ENCODE measurements at regions not wholly inside any gene's neighbourhood (a gene's known extent, or its start where the extent isn't known, plus 50 kb on each side); places are given as distances from the start of the nearest gene placed in this dataset.

DNA sequence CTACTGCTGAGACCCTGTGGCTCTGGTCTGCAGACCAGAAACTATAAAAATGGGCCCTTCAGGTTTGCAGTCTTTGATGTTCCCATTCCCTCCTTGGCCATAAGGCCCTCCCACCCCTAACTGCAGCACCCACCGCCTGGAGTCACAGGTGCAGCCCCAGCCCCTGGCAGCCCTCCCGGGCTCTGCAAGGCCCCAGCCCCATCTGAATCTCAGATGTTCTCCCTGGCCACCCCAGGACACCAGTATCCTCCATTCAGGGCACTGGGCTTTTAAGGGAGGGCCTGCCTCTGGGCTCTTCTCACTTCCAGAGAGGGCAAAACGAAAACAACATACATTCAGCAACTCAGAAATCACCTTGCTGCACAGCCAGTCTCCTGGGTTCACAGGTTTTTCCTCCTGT, 107.7 kb upstream of the RET start:
- H3K4me3 Mint-ChIP-seq, result no peak overlapping the region
- no peaks in the 10 kb centered on the region for H3K9me3 Mint-ChIP-seq
- H3K27me3 Mint-ChIP-seq, result peaks cover 5% of the 10 kb centered on the region
- H3K4me1 Mint-ChIP-seq, result peaks cover 0 to under 1% (median 0%) of the 10 kb centered on the region in 3 donors
- no peaks in the 10 kb centered on the region for H3K36me3 Mint-ChIP-seq
- H3K27ac Mint-ChIP-seq, result no peak overlapping the region

DNA sequence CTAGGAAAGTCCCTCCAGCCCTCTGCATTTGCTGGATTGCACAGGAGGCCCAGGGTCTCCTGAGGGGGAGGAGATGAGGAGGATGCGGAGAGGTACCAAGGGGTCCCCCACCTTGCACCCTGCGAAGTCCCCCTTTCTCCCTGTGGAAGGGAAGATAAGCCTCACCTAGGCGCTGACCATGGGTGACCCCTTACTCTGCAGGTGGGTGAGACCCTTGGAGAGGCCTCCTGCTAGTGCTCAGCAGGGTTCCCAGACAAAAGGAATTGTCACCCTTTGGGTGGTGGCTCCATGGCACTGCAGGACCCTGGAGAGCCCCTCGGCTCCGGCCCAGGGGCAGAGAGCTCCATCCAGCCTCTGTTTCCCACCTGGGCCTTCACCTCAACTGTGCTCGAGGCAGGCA, 107.0 kb upstream of the RET start:
- no peak overlapping the region for H3K27ac Mint-ChIP-seq
- no peaks in the 10 kb centered on the region for H3K4me1 Mint-ChIP-seq
- no peaks in the 10 kb centered on the region for H3K9me3 Mint-ChIP-seq
- H3K36me3 Mint-ChIP-seq, result no peaks in the 10 kb centered on the region
- peaks cover 6% of the 10 kb centered on the region for H3K27me3 Mint-ChIP-seq
- H3K4me3 Mint-ChIP-seq, result no peak overlapping the region

DNA sequence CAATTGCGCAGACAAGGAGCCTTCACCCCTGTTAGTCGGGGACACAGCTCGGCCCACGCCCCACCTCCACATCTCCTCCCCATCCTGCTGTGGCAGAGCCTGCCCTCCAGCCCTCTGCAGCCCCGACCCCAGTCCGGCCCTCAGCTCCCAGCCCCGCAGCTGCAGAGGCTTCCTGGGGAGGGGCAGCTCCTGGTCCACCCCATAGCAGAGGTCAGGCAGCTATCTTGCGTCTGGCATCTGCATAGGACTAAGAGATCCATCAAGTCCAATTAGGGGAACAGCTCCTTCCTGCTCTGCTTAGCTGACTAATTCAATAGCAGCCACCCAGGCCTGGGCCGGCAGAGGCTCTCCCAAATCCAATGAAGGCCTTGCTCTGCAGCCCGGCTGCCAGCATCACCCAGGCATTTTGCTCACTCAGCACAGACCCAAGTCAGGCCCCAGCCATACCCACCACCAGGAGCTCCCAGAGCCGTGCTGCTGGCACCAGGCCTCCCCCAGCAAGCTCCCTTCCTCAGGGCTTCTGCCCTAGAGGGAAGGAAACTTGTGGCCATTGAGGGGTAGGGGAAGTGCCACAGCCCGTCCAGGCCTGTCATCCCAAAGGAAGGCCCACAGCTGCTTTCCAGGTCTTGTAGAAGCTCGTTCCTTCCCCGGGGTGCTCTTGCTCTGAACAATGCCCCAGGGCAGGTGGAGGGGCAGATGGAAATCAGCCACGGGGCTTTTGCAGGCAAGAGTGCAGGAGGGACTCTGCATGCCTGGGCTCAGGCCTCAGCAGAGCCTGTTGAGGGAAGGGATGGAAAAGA, 106.2 kb upstream of the RET start:
- H3K9me3 Mint-ChIP-seq, result no peaks in the 10 kb centered on the region
- no peak overlapping the region for H3K4me3 Mint-ChIP-seq
- peaks cover 6% of the 10 kb centered on the region for H3K27me3 Mint-ChIP-seq
- no peaks in the 10 kb centered on the region for H3K36me3 Mint-ChIP-seq
- no peaks in the 10 kb centered on the region for H3K4me1 Mint-ChIP-seq
- no peak overlapping the region for H3K27ac Mint-ChIP-seq

DNA sequence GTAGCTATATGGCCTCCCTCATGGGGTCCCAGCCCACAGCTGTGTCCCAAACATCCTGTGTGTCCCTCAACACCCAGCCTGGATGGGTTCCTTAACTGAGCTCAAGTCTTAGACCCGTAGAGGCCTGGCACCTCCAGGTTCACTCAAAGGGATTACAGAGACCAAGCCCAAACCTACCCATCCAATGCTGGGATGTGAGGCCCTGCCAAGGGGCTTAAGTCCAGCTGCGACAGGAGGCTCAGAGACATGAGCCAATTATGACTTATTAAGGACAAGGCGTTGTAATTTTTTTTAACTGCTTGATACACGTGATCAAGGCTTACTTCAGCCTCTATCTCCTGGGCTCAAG, 105.6 kb upstream of the RET start:
- Mint-ChIP-seq H3K4me3 (no peak overlapping the region), H3K27ac (no peak overlapping the region), H3K27me3 (peaks cover 6% of the 10 kb centered on the region), H3K9me3 (no peaks in the 10 kb centered on the region), H3K4me1 (no peaks in the 10 kb centered on the region), H3K36me3 (no peaks in the 10 kb centered on the region)

DNA sequence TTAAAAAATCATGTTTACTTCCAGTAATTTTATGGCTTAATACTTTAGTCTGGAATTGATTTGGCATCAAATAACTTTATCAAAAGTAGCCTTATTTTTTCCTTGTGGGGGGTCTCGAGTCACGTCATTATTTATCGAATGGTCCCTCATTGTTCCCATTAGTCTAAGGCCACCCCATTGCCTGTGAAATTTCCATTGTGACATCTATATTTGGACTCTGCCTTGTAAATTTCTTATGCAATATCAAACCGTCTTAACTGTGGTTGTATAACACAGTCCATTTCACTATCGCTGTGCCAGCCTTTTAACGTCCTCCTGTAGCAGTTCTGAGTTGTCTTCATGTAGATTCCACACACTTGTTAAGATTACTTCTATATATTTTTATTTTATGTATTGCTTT, 103.9 kb upstream of the RET start:
- Mint-ChIP-seq H3K9me3 (no peaks in the 10 kb centered on the region), H3K4me1 (no peaks in the 10 kb centered on the region), H3K27me3 (peaks cover 6% of the 10 kb centered on the region), H3K36me3 (no peaks in the 10 kb centered on the region), H3K27ac (no peak overlapping the region), H3K4me3 (no peak overlapping the region)

DNA sequence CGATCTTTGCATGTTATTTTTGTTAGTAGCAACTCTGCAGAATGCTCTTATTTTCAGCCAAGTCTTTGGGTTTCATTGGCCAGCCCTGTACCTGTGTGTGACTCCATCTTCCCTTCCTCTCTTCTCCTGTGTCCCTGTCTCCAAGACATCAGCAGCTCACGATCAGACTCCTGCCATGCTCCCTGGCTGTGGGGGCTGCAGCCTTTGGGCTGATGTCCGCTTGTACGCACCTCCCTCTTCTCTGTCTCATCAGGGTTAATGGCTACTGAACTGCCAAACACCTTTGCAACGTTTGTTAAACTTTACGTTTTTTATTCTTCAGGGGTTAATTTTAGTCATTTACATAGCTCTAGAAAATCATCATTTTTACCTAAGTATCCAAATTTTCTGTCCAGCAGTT, 103.5 kb upstream of the RET start:
- Mint-ChIP-seq H3K4me3 (no peak overlapping the region), H3K36me3 (no peaks in the 10 kb centered on the region), H3K27ac (no peak overlapping the region), H3K4me1 (no peaks in the 10 kb centered on the region), H3K9me3 (no peaks in the 10 kb centered on the region), H3K27me3 (peaks cover 6% of the 10 kb centered on the region)

DNA sequence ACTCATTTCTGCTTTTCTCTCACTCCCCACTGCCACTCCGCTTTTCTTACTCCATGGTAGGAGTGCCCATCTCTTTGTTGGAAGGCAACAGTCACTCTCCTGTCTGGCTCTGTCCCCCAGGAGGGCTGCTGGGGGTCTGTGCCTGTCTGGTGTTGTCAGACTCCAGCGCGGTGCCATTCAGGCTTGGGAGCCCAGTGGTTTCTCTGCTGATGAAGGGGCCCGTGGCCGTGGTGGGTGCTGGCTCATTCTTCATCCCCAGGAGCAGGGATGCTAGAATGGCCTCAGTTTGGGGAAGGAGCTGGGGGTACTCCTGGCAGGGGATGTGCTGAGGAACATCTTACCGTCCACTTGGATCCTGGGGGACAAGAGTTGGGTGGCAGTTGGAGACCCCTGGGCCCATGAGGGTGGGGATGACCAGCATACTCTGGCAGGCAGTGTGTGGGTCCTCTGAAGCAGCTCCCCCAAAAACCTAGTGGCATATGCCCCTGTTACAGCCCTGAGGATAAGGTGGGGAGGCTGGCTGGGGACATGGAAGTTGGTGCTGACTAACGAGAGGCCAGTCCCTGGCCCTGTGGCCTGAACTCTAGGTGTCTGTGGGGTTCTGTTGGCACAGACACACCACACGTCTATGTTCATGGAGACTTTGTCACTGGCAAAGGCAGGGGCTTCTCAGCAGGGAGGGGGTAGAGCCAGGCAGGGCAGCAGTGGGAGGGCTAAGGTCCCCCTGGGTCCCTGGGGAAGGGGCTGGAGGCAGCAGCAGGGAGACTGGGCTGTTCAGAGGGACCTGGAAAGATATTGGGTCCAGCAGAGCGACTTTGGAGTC, 102.8 kb upstream of the RET start:
- H3K4me1 Mint-ChIP-seq, result no peaks in the 10 kb centered on the region
- no peaks in the 10 kb centered on the region for H3K9me3 Mint-ChIP-seq
- peak overlapping the region in 1 of 3 donors; percentile 63 for H3K27ac Mint-ChIP-seq
- H3K36me3 Mint-ChIP-seq, result no peaks in the 10 kb centered on the region
- H3K27me3 Mint-ChIP-seq, result peaks cover 6% of the 10 kb centered on the region
- H3K4me3 Mint-ChIP-seq, result no peak overlapping the region

DNA sequence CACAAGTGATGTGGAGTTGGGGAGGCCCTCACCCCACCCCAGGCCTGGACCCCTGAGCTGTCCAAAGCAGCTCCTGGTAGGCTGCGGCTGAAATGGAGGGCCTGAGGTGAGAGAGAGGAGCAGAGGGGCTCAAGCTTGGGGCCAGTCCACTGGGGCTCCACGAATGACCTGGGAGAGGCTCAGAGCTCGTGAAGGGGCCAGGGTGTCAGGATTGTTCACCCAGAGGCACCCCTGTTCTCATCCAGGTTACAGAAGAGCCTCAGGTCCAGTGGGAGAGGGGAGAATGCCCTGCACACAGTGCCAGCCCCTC, 102.2 kb upstream of the RET start:
- no peaks in the 10 kb centered on the region for H3K4me1 Mint-ChIP-seq
- H3K4me3 Mint-ChIP-seq, result no peak overlapping the region
- H3K36me3 Mint-ChIP-seq, result no peaks in the 10 kb centered on the region
- H3K27me3 Mint-ChIP-seq, result peaks cover 6% of the 10 kb centered on the region
- H3K27ac Mint-ChIP-seq, result no peak overlapping the region
- no peaks in the 10 kb centered on the region for H3K9me3 Mint-ChIP-seq

DNA sequence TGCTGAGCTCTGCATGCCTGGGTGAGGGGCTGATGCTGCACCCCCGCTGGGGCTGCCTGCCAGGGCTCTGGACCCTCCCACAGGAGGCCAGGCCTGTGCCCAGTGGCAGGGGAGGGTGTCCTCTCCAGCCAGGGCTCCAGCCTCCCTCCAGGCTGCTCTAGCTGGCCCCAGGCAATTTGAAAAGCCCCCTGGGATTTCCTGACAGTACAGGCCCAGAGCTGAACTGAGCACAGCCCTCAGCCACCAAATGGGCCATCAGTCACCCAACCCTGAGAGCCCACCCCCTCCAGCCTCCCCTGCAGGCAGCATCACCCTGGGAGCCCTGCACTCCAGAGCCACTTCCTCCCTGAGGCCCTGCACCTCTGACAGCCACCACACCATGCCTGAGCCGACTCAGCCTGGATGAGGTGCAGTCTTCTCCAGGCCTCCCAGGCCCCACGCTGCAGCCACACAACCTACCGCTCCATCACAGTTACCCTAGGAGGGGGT, 101.8 kb upstream of the RET start:
- H3K27ac Mint-ChIP-seq, result no peak overlapping the region
- no peak overlapping the region for H3K4me3 Mint-ChIP-seq
- H3K9me3 Mint-ChIP-seq, result no peaks in the 10 kb centered on the region
- H3K27me3 Mint-ChIP-seq, result peaks cover 6% of the 10 kb centered on the region
- H3K4me1 Mint-ChIP-seq, result no peaks in the 10 kb centered on the region
- H3K36me3 Mint-ChIP-seq, result no peaks in the 10 kb centered on the region

DNA sequence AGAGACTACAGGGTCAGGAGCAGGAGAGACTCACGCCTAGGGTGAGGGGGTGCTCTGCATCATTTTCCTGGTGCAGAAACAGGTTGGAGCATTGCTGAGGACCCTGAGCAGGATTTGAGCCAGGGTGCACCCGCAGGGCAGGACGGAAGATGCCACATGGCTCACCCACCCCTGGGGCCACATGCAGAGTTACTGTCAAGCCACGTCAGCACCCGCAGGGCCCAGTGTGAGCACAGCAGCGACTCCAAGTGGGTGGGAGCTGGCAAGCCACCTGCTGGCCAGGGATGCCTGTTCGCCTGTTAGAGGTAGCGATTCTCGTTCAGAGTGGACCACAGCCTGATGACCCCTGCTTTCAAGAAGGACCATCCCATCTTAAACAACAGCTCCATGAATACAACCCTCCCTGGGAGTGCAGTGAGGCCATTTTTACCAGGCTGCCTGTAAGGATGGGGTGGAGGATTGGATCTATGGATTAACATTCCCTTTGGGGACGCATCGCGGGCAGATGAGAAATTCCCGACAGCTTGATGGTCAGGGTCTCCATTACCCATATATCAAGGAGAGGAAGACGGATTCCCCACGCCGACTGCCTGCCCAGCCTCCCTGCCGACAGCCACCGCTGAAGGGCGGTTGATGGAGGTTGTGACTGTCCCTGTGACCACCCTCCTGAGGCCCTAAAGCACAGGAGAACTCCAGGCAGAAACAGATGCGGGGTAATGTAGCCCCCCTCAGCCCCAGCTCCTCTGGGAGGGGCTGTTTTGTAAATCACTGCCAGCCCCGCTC, 101.1 kb upstream of the RET start:
- Mint-ChIP-seq H3K27ac (no peak overlapping the region), H3K4me1 (no peaks in the 10 kb centered on the region), H3K4me3 (no peak overlapping the region), H3K36me3 (no peaks in the 10 kb centered on the region), H3K9me3 (no peaks in the 10 kb centered on the region), H3K27me3 (peaks cover 3% of the 10 kb centered on the region)

DNA sequence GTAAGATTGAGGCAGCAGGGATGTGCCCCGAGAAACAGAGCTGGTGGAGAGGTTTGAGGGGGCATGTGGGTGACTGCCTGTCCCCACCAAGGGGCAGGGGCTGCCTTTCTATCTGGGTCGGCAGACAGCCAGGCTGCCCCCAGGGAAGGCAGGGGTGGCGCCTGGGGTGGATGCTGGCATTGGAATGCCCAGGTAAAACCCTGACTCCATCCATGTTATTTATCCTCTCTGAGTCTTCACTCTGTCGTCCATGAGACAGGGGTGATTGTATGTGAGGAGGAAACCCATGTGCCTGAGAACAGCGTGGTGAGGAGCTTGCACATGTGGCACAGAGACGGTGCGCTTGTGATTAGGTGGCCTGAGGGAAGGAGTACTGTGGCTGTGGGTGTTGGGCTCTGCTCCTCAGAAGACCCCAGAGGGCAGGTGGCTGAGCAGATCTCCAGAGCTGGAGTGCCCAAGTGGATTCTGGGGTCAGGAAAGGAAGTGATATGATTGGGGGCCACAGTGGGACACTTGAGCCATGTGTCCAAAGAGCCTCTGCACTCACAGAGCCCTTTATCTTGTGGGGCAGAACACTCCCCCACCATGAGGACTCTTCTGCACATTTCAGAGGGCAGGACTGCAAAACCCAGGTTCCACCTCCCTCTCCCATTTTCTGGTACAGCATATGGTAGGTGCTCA, 100.4 kb upstream of the RET start:
- no peaks in the 10 kb centered on the region for H3K4me1 Mint-ChIP-seq
- no peaks in the 10 kb centered on the region for H3K9me3 Mint-ChIP-seq
- no peak overlapping the region for H3K27ac Mint-ChIP-seq
- H3K36me3 Mint-ChIP-seq, result no peaks in the 10 kb centered on the region
- peaks cover 3% of the 10 kb centered on the region for H3K27me3 Mint-ChIP-seq
- no peak overlapping the region for H3K4me3 Mint-ChIP-seq

DNA sequence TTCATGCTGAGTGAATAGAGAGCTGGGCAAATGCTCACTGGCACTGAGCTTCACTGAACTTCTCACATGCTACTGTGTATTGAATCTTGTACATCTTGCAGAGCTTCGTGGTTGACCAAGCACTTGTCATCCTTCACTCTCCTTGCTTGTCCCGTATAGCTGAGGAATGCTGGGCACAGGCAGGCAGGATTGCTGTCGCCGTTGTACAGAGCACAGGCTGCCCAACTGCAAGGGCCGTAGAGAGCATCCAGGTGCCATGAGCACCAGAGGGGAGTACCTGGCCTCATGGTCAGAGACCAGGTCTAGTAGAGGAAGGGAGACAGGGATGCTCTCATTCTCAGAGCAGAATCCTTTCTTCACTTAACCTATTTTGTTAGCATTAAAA, 99.8 kb upstream of the RET start:
- H3K27me3 Mint-ChIP-seq, result peaks cover 2% of the 10 kb centered on the region
- H3K4me1 Mint-ChIP-seq, result no peaks in the 10 kb centered on the region
- no peak overlapping the region for H3K27ac Mint-ChIP-seq
- H3K36me3 Mint-ChIP-seq, result no peaks in the 10 kb centered on the region
- H3K9me3 Mint-ChIP-seq, result no peaks in the 10 kb centered on the region
- no peak overlapping the region for H3K4me3 Mint-ChIP-seq

DNA sequence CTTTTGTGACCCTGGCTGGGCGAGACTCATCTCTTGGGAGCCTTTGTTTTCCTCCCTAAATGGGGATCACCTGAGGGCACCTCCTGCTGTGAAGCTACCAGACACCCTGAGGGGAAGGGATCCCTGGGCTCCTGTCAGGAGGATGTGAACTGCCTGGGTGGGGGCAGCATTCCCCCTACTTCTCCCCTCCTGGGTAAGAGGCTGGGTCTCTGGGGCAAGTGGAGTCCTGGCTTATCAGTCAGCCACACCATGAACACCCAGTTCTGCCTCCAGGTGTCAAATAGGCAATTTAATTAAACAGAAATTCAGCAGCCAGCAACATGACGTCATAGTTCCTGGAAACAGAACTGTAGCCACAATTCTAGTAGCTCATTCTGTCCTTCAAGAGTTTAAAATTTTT, 97.7 kb upstream of the RET start:
- H3K4me1 Mint-ChIP-seq, result no peaks in the 10 kb centered on the region
- H3K27me3 Mint-ChIP-seq, result peaks cover 2% of the 10 kb centered on the region
- no peaks in the 10 kb centered on the region for H3K9me3 Mint-ChIP-seq
- no peak overlapping the region for H3K4me3 Mint-ChIP-seq
- H3K27ac Mint-ChIP-seq, result no peak overlapping the region
- H3K36me3 Mint-ChIP-seq, result no peaks in the 10 kb centered on the region

DNA sequence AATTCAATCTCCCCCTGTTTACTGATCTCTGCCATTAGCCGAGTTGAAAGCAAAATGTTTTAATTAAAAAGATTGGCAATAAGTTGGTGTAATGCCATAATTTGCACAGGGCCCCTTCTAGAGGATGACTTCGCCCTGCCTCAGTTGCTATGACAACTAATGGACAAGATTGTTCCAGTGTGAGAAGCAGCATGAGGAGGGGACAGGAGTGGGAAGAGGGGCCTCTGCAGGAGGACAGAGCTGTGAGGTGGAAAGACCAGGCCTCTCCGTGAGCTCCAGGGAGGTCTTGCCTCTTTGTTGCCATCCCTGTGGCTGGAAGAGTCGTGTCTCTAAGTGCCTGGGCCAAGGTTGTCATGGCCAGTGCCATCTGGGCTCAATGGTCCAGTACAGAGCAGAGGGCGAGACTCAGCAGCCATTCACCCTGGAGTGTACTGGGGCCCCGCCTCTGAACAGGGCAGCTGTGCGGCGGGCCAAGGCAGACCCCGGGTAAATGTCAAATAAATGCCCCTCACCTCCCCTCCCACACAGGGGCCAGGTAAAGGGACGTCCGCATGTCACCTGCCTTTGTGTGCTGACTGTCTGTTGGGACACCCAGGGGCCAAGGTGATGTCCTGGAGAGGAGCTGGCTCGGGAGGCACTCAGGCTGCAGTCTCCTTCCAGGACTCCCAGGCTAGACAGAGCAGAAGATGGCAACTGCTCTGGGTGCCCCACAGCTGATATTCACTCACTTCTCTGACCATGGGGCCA, 97.0 kb upstream of the RET start:
- no peaks in the 10 kb centered on the region for H3K9me3 Mint-ChIP-seq
- no peaks in the 10 kb centered on the region for H3K27me3 Mint-ChIP-seq
- H3K36me3 Mint-ChIP-seq, result no peaks in the 10 kb centered on the region
- H3K4me3 Mint-ChIP-seq, result no peak overlapping the region
- no peaks in the 10 kb centered on the region for H3K4me1 Mint-ChIP-seq
- peak overlapping the region in 1 of 3 donors; percentile 31 for H3K27ac Mint-ChIP-seq
